Activated CD4-positive, alpha-beta T cell treated with anti-CD3 and anti-CD28 coated beads for 48 hours (primary cell): ENCODE measurements at regions not wholly inside any gene's neighbourhood (a gene's known extent, or its start where the extent isn't known, plus 50 kb on each side); places are given as distances from the start of the nearest gene placed in this dataset.
"Not testable (repeated sequence)": the region's sequence is repeated elsewhere in the genome, so short reads cannot be mapped to it uniquely, and the experiment has no call there.

Experiments used
- DNase-seq: peaks from one replicate; pipeline ENCODE4 v3.0.0-alpha.2; 2020

DNA sequence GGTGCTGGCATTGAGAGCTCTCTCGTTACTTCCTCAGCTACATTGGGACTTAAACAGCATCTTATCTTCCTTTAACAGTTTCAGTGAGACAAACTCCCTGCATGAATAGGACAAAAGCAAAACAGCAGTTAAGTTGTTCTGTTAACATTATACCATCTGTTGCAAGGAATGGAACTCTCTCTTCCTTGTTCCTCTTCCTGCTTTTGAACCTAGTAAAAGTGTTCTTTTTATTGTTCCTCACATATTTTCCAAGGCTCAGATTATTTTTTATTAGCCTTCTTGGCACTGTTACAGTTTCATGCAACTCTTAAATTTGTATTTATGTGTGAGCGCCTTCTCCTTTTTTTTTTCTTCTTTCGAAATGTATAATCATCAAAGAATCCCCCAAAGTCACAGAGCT is 202.6 kb upstream of the UFM1 start:
- no peak for DNase-seq

GRCh38 chr13:38141792-38142191 is 207.9 kb upstream of the UFM1 start:
- DNase-seq: no peak

DNA sequence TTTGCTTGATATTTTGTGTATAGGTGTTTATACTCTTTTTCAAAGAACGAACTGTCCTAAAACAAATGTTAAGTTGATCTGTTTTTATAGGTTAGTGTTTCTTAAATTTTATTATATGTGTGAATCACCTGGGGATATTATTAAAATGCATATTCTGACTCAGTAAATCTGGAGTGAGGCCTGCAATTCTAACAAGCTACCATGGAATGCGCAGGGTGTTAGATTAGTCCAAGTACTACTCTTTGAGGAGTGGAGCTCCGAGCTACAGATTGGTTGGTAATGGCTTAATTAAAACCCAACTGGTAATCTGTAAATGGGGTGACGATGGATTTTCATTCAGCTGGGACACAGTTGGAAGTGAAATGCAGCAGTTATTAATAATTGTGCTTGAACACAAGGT is 214.1 kb upstream of the UFM1 start:
- DNase-seq: no peak

GRCh38 chr13:38121267-38121666 is 228.4 kb upstream of the UFM1 start:
- DNase-seq: no peak

DNA sequence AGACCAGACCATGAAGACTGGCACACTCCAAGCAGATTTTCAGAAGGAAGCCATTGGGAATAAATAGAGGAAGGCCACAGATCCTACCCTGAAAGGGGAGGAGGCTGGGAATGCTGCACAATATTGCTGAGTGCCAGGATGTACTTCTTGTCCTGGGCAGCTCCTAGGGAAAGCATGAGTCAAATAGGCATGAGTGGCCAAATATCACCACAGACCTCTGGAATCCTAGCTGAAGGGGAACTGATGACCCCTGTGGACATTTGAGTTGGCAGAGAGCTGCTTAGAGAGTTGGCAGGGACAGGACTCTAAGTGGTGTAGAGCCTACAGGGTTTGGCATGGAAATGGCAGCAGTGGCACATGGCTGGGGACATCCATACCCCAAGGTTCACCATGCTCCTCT is 234.3 kb upstream of the TRPC4 start:
- no peak for DNase-seq

DNA sequence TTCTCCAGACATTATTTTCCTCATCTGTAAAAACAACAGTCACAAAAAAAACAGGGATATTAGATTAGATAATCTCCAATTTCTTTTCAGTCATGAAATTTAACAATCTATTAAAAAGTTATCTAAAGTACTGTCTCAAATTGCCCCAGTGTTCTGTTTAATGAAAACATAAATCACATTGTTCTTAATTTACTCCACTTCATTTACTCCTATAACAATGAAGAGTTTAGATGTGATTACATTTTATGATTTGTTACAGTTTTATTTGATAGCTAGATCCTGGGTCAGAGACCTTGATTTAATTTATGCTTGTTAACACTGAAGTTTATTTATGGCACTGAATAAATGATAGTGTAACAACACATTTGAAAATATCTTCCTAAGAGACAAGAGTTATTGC is 230.2 kb upstream of the TRPC4 start:
- no peak for DNase-seq

DNA sequence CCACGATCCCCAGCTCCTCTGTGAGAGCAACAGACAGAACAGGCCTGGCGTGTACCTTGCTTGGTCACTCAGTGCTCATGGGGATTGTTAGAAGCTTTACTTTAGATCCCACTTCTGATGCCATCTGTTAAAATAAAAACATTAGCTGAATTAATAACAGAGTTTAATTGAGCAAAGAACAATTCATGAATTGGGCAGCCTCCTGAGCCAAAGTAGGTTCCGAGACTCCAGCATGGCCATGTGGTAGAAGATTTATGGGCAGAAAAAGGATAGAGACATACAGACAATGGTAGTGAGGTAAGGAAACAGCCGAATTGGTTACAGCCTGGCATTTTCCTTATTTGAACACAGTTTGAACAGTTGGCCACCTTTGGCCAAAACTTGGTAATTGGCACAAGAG is 223.9 kb upstream of the TRPC4 start:
- DNase-seq: no peak

GRCh38 chr13:38090913-38091312 is 221.3 kb upstream of the TRPC4 start:
- DNase-seq: no peak

DNA sequence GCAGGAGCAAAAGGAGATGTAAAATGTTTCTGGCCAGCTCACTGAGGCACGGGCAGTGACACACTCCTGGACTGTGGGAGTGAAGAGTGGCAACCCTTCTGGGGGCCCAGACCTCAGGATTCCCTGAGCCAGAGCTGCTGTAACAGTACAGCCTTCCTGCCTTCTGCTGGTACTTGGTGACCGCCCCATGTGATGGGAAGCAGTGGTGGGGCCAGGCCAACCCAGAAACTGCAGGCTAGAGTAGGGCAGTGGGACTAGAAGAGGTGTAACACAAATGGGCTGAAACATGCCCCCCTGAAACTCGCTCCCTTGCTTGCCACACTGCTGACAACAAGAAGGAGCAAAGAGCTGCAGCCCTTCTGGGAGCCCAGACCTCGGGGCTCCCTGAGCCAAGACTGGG is 217.1 kb upstream of the TRPC4 start:
- DNase-seq: no peak

DNA sequence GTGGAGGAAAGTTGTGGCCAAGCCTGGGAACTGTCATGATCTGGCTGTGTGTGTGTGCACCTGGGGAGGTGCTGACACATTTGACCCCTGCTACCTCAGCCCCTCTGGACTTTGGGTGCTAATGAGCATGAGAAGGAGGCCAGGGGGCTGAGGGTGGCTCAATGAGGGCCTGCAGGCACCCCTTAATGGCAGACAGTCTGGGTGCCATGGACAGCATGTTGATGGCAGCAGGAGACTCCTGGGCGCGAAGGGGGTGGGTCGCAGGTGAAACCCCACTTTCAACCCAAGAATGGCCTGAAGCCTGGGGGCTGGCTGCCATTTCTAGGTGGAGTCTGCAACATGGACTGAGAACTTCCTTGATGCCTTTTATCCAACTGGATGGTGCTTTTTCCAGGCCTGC is 216.4 kb upstream of the TRPC4 start:
- no peak for DNase-seq

DNA sequence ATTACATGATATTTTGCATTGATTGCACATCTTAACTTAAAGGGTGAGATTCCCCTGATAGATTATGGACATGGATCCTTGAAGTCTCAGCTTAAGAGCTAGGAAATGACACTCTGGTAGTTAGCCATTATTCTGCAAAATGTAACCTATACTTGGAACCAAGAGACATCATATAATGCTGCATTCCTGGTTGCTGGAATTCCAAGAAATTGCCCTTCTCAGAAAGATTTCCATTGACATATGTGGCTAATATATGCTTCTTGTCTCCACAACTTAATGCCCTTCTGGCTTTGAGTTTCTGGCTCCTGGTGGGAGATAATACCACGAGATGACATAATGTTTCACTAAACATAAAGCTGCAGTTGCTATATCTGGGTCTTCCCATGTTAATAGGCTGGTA is 204.4 kb upstream of the TRPC4 start:
- DNase-seq: no peak

DNA sequence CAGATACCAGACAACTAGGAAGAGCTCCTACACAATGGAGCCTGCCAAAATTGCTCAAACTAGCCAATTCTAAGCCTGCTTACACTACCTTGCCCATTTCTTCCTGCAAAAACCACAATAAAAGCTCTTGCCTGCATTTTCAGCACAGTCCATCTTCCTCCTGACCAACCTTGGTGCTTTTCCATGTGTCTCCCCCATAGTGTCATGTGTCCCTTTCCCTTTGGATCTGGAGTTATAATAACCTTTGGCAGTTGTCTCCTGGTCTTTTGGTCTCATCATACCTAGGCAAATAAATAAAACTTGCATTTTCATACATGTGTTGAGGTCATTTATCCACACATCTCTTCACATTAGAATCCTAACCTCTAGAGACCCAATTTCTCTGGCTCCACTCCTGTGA is 203.1 kb upstream of the TRPC4 start:
- DNase-seq: no peak

- not testable (repeated sequence) for DNase-seq
Observed at GRCh38 chr13:38071340-38071739, 201.8 kb upstream of the TRPC4 start.

DNA sequence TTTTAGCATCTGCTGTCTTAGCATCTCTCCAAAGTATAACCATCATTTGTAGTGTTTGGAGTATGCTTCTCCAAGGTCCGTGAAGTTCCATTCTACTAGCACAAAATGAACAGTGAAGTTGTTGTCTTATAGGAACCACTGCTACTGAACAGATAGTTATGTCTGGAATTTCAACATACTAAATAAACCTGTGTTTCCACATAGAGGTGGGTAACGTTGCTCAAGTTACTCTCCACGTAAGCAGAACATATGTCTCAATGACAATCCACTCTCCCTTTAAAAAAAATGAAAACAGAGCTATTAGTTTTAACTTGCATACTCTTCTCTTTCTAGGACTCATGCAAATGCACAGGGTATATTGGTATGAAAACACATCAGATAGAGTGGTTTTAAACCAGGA is 184.3 kb upstream of the TRPC4 start:
- no peak for DNase-seq

GRCh38 chr13:38046049-38046376 is 176.4 kb upstream of the TRPC4 start:
- DNase-seq: no peak

- no peak for DNase-seq
Observed at GRCh38 chr13:38045278-38046048, 175.9 kb upstream of the TRPC4 start.

DNA sequence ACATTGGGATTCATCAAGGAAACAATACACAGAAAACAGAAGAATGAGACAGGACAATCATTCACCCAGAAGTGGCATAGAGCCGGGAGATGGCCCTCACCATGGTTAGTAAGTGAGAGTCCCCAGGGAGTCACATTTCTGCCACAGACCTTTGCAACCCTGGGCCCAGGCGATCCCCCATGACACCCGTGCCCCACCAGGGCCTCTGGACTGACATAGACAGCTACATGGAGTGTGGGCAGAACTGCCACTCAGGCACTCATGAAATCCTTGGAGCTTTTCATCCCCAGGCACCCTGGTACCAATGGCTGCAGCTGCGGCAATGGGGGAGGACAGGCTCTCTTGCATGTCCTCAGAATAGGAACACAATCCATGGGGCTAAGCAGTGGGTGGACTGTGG is 174.5 kb upstream of the TRPC4 start:
- DNase-seq: no peak

DNA sequence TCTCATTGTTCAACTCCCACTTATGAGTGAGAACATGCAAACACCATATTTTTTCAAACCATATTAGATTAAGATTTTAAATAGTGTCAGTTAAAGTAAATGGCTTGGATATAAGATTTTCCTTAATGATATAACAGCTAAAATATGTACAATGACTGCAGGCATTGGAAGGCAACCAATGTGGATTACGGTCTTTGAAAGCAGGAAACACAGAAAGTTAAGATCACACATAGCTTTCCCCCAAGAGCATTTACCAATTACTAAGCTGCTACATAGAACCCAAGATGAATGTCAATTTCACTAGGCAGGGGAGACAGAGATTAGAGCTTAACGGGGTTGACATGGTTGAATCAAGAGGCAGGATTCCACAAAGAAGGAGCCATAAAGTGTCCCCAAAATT is 173.2 kb upstream of the TRPC4 start:
- no peak for DNase-seq

DNA sequence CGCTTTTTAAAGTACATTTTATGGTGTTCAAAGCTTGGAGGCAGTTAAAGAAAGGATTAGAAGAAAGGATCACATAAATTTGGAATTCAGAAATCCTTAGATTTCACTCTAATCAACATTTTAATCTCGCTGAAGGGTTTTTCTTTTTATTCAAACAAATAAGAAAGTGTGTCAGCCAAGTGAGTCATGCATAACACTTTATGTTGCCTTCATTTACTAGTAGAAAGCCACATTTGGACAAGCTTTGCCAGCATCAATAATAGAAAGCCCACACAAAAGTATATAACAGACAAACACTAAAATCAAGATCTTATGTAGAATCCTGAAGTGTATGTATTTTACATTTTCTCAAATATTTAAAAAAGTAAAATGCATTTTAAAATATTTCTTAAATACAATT is 154.9 kb upstream of the TRPC4 start:
- no peak for DNase-seq

GRCh38 chr13:38017320-38017719 is 147.7 kb upstream of the TRPC4 start:
- no peak for DNase-seq

- no peak for DNase-seq
Observed at GRCh38 chr13:38013676-38014075, 144.1 kb upstream of the TRPC4 start.

DNA sequence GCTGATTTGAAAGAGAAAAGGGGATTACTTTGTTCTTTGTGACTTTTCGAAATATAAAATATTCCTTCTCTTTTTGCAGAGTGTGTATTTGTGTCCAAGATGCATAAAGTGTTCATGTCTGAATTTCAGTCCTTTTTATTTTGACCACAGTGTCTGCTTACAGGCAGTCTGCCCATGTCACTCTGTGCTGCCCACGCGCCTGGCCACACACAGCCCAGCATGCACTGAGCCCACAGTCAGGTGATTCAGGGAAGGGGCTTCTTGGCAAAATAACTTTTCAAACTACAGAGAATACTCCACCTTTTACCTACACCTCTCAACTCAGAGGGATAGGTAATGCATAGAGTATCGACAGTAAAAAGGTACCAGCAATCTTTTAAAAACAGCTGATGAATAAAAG is 142.5 kb upstream of the TRPC4 start:
- DNase-seq: no peak

GRCh38 chr13:38008636-38009035 is 139.1 kb upstream of the TRPC4 start:
- no peak for DNase-seq

DNA sequence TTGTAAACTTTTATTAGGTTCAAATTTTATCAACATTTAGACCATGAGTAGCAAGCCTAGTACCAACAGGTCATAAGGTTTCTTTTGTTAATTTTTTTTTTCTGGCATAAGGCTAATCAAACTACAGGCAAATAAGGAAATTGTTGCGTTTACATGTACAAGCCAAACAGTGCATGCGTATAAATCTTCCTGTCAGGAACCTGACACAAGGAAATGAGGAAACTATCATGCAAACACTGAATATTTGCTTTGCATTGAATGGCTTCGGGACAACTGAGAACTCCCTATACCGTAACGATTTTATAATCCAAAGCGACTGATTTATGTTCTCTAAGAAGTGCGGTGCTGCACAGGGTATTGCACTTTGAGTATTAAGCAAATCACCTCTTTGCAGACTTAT is 133.0 kb upstream of the TRPC4 start:
- DNase-seq: no peak

GRCh38 chr13:37997641-37998040 is 128.1 kb upstream of the TRPC4 start:
- no peak for DNase-seq

DNA sequence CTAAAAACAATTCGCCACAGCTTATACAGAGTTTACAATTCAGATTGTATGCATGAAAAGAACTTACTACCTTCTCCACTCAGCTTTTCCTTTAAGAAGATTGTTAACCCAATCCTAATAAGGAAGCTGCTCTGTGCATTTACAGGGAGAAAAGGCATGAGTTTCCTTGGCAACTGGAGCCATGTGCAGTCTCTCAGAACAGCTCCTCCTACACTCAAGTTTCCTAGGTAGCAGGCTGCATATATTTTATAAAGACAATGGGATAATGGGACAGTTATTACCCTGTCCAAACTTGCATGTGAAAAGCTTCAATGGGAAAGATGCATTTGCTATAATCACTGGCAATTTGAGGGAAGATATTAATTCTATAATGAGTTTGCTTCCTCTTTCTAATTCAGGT is 125.5 kb upstream of the TRPC4 start:
- DNase-seq: no peak
